Right ventricle myocardium inferior (tissue), 1 donor: ENCODE measurements at regions not wholly inside any gene's neighbourhood (a gene's known extent, or its start where the extent isn't known, plus 50 kb on each side); places are given as distances from the start of the nearest gene placed in this dataset.
"Not testable (repeated sequence)": the region's sequence is repeated elsewhere in the genome, so short reads cannot be mapped to it uniquely, and the experiment has no call there.

Experiments used
- ATAC-seq: fragments of 200-7000 bp; cut with Tn5 transposase; one replicate; pipeline ENCODE4 v1.9.1; 2020; ENCODE audit warnings: mild to moderate bottlenecking, moderate library complexity
- DNase-seq: peaks from one replicate; pipeline ENCODE4 v3.0.0; 2021; ENCODE audit errors: missing footprints
- intact Hi-C: fragments of 100-400 bp; cut with DNase I; formaldehyde crosslinking; loops from one replicate; pipeline ENCODE4 v1.11.0; 2022
- donor health status: DM: no; HTN: yes; CAD: no; lungs with severe emphysema.

- ATAC-seq: no peak
- DNase-seq: no peak
- intact Hi-C loops: no loop called here
These were observed 142.5 kb upstream of the SLC24A2 start for GRCh38 chr9:19931098-19931890.

GRCh38 chr9:19927560-19927959, 138.7 kb upstream of the SLC24A2 start:
- DNase-seq (no peak), ATAC-seq (no peak)
- intact Hi-C loops: loop anchor here (5.0 kb wide), 3 partner anchors 430 to 1185 kb away; partner anchors contain the start of gene MLLT3

- intact Hi-C loops: loop anchor here (1.0 to 5.0 kb wide), 4 partner anchors 431 to 1186 kb away; partner anchors contain the start of gene MLLT3
- ATAC-seq: no peak
- no peak for DNase-seq
These were observed 137.9 kb upstream of the SLC24A2 start for GRCh38 chr9:19926774-19927173.

GRCh38 chr9:19925674-19926503, 137.1 kb upstream of the SLC24A2 start:
- DNase-seq (no peak), ATAC-seq (peak; percentile 93)
- intact Hi-C loops: loop anchor here (1.0 to 5.0 kb wide), 4 partner anchors 431 to 1186 kb away; partner anchors contain the start of gene MLLT3

- ATAC-seq (no peak), DNase-seq (no peak)
- intact Hi-C loops: no loop called here
These were observed 135.2 kb upstream of the SLC24A2 start for GRCh38 chr9:19924080-19924479.

- ATAC-seq (no peak), DNase-seq (no peak)
- intact Hi-C loops: no loop called here
These were observed 133.8 kb upstream of the SLC24A2 start for GRCh38 chr9:19922476-19923118.

- no peak for DNase-seq
- intact Hi-C loops: no loop called here
- no peak for ATAC-seq
These were observed 131.6 kb upstream of the SLC24A2 start for GRCh38 chr9:19920401-19920800.

- intact Hi-C loops: no loop called here
- DNase-seq (no peak), ATAC-seq (no peak)
These were observed 129.8 kb upstream of the SLC24A2 start for GRCh38 chr9:19918630-19919029.

- ATAC-seq: no peak
- intact Hi-C loops: no loop called here
- DNase-seq: no peak
These were observed 125.2 kb upstream of the SLC24A2 start for GRCh38 chr9:19914044-19914443.

- DNase-seq (no peak), ATAC-seq (no peak)
- intact Hi-C loops: no loop called here
These were observed 124.3 kb upstream of the SLC24A2 start for GRCh38 chr9:19913151-19913550.

GRCh38 chr9:19903076-19903475, 114.2 kb upstream of the SLC24A2 start:
- ATAC-seq: no peak
- intact Hi-C loops: no loop called here
- no peak for DNase-seq

- ATAC-seq (no peak), DNase-seq (no peak)
- intact Hi-C loops: no loop called here
These were observed 112.7 kb upstream of the SLC24A2 start for GRCh38 chr9:19901586-19901985.

- intact Hi-C loops: no loop called here
- ATAC-seq (no peak), DNase-seq (no peak)
These were observed 107.3 kb upstream of the SLC24A2 start for GRCh38 chr9:19896161-19896560.

- DNase-seq, ATAC-seq, intact Hi-C loops: not testable (repeated sequence)
These were observed 106.7 kb upstream of the SLC24A2 start for GRCh38 chr9:19895578-19895977.

- intact Hi-C loops: no loop called here
- no peak for ATAC-seq
- DNase-seq: no peak
These were observed 106.2 kb upstream of the SLC24A2 start for GRCh38 chr9:19895006-19895405.

GRCh38 chr9:19885608-19886007, 96.8 kb upstream of the SLC24A2 start:
- intact Hi-C loops: no loop called here
- no peak for DNase-seq
- no peak for ATAC-seq

GRCh38 chr9:19879062-19879461, 90.2 kb upstream of the SLC24A2 start:
- no peak for ATAC-seq

GRCh38 chr9:19876569-19877316, 87.9 kb upstream of the SLC24A2 start:
- ATAC-seq: no peak
- DNase-seq: no peak
- intact Hi-C loops: no loop called here

More at GRCh38 chr9:19879062-19879461, 90.2 kb upstream of the SLC24A2 start:
- DNase-seq: no peak
- intact Hi-C loops: no loop called here
